ENCODE measurements at regions not wholly inside any gene's neighbourhood (a gene's known extent, or its start where the extent isn't known, plus 50 kb on each side); places are given as distances from the start of the nearest gene placed in this dataset.
"Not testable (repeated sequence)": the region's sequence is repeated elsewhere in the genome, so short reads cannot be mapped to it uniquely, and the experiment has no call there.

DNA sequence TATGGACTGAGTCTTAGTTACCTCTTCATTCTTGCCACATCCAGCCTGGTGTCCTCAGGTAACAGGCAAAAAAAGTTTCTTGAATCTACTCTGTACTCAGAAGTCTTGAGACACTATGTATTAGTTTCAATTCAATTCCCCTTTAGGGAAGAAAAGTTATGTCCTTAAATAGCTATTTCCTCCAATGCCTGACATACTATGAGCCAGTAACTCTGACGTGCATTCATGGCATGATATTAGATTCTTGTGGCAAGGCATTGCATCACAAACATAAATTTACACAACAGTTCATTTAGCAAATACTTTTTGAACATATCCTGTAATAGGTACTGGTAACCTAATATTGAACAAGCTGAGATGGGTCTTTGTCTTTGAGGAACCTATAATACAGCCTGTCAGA lies 109.3 kb upstream of the FOXB1 start:
- Histone ChIP-seq H3K4me3 (ENCODE audit: extremely low read depth, insufficient read depth, low read length, poor library complexity, severe bottlenecking) (no peak overlapping the region), H3K9me3 (ENCODE audit: control insufficient read depth, low read length) (no peaks in the 10 kb centered on the region), H3K36me3 (ENCODE audit: control insufficient read depth, insufficient read depth, low read length) (no peaks in the 10 kb centered on the region), H3K27ac (ENCODE audit: low read depth, low read length, severe bottlenecking) (no peak overlapping the region), H3K4me1 (ENCODE audit: control insufficient read depth, insufficient read depth, low read length, poor library complexity, severe bottlenecking) (no peaks in the 10 kb centered on the region)
- WGBS, 2 experiments (ENCODE audit: insufficient coverage in 2 of 2), result no CpG with 5 or more reads among the region's 1 CpG

DNA sequence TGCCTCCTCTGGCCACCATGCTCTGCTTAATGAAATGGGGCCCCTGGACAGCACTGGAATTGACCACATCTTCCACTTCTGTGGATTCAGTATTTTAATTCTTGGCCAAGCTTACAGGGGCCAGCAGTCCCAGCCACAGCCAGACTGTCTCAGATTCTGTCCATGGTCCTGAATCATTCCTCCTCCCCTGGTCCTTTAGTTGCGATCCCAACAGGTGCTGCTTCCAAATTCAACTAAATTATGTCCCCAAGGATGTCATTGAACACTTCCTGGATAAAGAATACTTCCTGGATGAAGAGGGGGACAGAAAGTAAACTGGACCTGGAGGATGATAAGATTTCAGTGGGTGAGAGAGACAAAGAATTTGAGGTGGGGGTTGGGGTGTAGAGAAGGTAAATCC lies 111.1 kb upstream of the FOXB1 start:
- WGBS, 2 experiments (ENCODE audit: insufficient coverage in 2 of 2), result no CpG with 5 or more reads among the region's 1 CpG
- no peak overlapping the region for H3K4me3 ChIP-seq (ENCODE audit: extremely low read depth, insufficient read depth, low read length, poor library complexity, severe bottlenecking)
- no peak overlapping the region for H3K27ac ChIP-seq (ENCODE audit: low read depth, low read length, severe bottlenecking)
- H3K9me3 ChIP-seq (ENCODE audit: control insufficient read depth, low read length), result no peaks in the 10 kb centered on the region
- no peaks in the 10 kb centered on the region for H3K4me1 ChIP-seq (ENCODE audit: control insufficient read depth, insufficient read depth, low read length, poor library complexity, severe bottlenecking)
- H3K36me3 ChIP-seq (ENCODE audit: control insufficient read depth, insufficient read depth, low read length), result no peaks in the 10 kb centered on the region

DNA sequence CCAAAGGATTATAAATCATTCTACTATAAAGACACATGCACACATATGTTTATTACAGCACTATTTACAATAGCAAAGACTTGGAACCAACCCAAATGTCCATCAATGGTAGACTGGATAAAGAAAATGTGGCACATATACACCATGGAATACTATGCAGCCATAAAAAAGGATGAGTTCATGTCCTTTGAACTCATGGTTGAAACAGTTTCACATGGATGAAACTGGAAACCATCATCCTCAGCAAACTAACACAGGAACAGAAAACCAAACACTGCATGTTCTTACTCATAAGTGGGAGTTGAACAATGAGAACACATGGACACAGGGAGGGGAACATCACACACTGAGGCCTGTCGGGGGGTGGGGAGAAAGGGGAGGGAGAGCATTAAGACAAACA lies 116.2 kb upstream of the FOXB1 start:
- H3K4me3 ChIP-seq (ENCODE audit: extremely low read depth, insufficient read depth, low read length, poor library complexity, severe bottlenecking); H3K9me3 ChIP-seq (ENCODE audit: control insufficient read depth, low read length); H3K36me3 ChIP-seq (ENCODE audit: control insufficient read depth, insufficient read depth, low read length); H3K27ac ChIP-seq (ENCODE audit: low read depth, low read length, severe bottlenecking); H3K4me1 ChIP-seq (ENCODE audit: control insufficient read depth, insufficient read depth, low read length, poor library complexity, severe bottlenecking): not testable (repeated sequence)
- 80% methylated on average over 1 of the region's 1 CpG; no CpG with 5 or more reads in 1 of the 2 experiments for WGBS, 2 experiments (ENCODE audit: insufficient coverage in 2 of 2)

DNA sequence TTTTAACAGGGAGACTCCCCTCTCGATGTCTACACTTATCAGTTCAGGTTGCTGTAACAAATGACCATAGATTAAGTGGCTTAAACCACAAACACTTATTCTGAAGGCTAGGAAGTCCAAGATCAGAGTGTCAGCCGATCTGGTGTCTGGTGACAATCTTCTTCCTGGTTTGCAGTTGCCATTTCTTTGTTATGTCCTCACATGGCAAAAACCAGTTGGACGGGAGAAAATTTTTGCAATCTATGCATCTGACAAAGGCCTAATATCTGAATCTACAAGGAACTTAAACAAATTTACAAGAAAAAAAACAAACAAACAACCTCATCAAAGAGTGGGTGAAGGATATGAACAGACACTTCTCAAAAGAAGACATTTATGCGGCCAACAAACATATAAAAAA lies 116.9 kb upstream of the FOXB1 start:
- Histone ChIP-seq H3K4me1 (ENCODE audit: control insufficient read depth, insufficient read depth, low read length, poor library complexity, severe bottlenecking) (no peaks in the 10 kb centered on the region), H3K27ac (ENCODE audit: low read depth, low read length, severe bottlenecking) (no peak overlapping the region), H3K36me3 (ENCODE audit: control insufficient read depth, insufficient read depth, low read length) (no peaks in the 10 kb centered on the region), H3K9me3 (ENCODE audit: control insufficient read depth, low read length) (no peaks in the 10 kb centered on the region), H3K4me3 (ENCODE audit: extremely low read depth, insufficient read depth, low read length, poor library complexity, severe bottlenecking) (no peak overlapping the region)
- WGBS, 2 experiments (ENCODE audit: insufficient coverage in 2 of 2), result 90 to 97% methylated on average over 1 to 2 of the region's 4 CpGs

DNA sequence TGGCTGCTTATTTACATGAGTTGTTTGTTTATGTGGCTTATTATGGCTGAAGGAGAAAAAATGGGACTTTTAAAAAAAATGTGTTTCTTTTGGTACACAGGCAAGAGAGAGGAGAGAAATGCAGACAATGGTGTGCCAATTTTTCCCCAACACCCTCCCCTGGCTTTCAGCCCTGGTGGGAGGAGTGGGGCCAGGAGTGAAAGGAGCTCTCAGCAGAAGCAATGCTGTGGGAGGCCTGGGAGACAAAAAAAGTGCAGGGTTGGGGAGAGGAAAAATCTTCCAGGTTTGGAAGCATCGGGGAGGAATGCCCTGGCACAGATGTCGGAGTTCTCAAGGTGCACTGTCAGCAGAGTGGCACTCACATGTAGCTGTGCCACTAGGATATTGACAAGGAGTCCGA lies 117.7 kb upstream of the FOXB1 start:
- no peaks in the 10 kb centered on the region for H3K4me1 ChIP-seq (ENCODE audit: control insufficient read depth, insufficient read depth, low read length, poor library complexity, severe bottlenecking)
- WGBS, 2 experiments (ENCODE audit: insufficient coverage in 2 of 2), result 77 to 100% methylated on average over 2 to 3 of the region's 3 CpGs
- H3K4me3 ChIP-seq (ENCODE audit: extremely low read depth, insufficient read depth, low read length, poor library complexity, severe bottlenecking), result no peak overlapping the region
- H3K27ac ChIP-seq (ENCODE audit: low read depth, low read length, severe bottlenecking), result no peak overlapping the region
- H3K36me3 ChIP-seq (ENCODE audit: control insufficient read depth, insufficient read depth, low read length), result no peaks in the 10 kb centered on the region
- no peaks in the 10 kb centered on the region for H3K9me3 ChIP-seq (ENCODE audit: control insufficient read depth, low read length)

DNA sequence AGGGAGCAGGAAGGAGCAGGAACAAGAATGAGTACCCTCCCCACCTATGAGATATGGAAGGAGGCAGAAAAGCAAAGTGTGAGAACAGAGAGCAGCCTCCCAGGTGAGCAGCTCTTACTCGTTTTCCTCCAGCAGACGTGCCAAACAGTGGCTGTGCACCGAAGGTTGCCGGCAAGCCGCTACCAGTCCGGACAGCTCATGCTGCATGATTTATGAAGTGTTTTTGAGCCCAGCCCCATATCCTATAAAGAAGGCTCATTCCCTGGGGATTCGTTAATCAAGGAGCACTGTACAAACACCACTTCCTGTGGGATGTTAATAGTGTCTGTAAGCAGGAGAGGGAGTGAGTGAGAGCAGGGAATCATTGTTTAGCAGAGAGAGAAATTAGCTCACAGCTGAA lies 118.3 kb upstream of the FOXB1 start:
- Histone ChIP-seq H3K4me3 (ENCODE audit: extremely low read depth, insufficient read depth, low read length, poor library complexity, severe bottlenecking) (no peak overlapping the region), H3K36me3 (ENCODE audit: control insufficient read depth, insufficient read depth, low read length) (no peaks in the 10 kb centered on the region), H3K9me3 (ENCODE audit: control insufficient read depth, low read length) (no peaks in the 10 kb centered on the region), H3K27ac (ENCODE audit: low read depth, low read length, severe bottlenecking) (no peak overlapping the region), H3K4me1 (ENCODE audit: control insufficient read depth, insufficient read depth, low read length, poor library complexity, severe bottlenecking) (no peaks in the 10 kb centered on the region)
- 41 to 59% methylated on average over 4 to 6 of the region's 7 CpGs for WGBS, 2 experiments (ENCODE audit: insufficient coverage in 2 of 2)

DNA sequence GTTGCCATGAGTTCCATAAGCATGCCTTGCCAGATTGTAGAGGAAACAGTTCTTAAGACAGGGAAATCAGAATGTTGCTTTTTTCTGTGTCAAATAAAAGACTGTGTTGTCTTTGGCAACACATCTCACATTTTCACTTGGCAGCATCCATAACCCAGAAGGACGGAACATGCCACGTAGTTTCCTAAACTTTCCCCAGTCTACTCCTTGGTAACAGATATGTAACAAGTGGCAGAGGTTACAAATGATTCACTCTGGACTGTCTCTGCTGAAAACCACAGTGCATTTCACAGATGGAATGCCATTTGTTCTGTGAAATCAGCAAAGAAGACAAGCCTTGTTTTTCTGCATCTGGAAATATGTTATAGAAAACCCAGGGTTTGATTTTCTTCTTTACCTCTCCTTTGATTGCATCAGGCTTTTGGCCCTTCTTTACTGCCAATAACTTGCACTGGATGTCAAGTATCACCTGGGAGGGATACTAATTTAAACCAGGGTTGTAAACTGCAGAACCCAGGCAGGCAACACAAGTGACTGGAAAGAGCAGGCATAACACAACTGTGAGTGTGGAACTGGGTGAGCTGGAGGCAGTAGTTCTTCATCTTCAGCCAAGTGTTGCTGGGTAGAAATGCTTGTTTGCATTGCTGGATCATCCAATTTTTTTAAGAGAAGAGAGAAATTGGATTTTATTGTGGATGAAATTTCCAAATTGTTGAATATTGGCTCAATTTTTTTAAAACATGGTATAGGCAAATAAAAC lies 124.4 kb upstream of the FOXB1 start:
- no peak overlapping the region for H3K4me3 ChIP-seq (ENCODE audit: extremely low read depth, insufficient read depth, low read length, poor library complexity, severe bottlenecking)
- no peak overlapping the region for H3K27ac ChIP-seq (ENCODE audit: low read depth, low read length, severe bottlenecking)
- no peaks in the 10 kb centered on the region for H3K36me3 ChIP-seq (ENCODE audit: control insufficient read depth, insufficient read depth, low read length)
- no peaks in the 10 kb centered on the region for H3K9me3 ChIP-seq (ENCODE audit: control insufficient read depth, low read length)
- no peaks in the 10 kb centered on the region for H3K4me1 ChIP-seq (ENCODE audit: control insufficient read depth, insufficient read depth, low read length, poor library complexity, severe bottlenecking)
- WGBS, 2 experiments (ENCODE audit: insufficient coverage in 2 of 2), result 81 to 100% methylated on average over 2 of the region's 2 CpGs

DNA sequence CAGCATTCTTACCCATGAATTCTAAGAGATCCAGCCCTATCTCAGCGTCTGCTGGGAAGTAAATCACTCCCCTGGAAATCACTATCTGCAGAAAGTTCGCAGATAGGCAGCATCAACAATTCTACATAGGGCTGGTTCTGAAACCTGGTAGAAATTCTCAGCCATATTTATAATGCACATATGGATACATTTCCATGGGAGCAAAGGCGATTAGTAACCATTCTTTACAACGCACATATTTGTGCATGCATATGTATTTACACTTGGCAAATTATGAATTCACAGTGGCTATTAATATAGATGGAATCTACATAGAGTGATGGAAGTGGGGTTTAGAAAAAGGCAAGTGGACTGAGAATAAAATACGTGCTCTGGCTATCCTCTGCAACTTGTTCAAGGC lies 128.0 kb upstream of the FOXB1 start:
- H3K27ac ChIP-seq (ENCODE audit: low read depth, low read length, severe bottlenecking), result no peak overlapping the region
- no peaks in the 10 kb centered on the region for H3K9me3 ChIP-seq (ENCODE audit: control insufficient read depth, low read length)
- H3K36me3 ChIP-seq (ENCODE audit: control insufficient read depth, insufficient read depth, low read length), result no peaks in the 10 kb centered on the region
- 85 to 88% methylated on average over 3 to 4 of the region's 5 CpGs for WGBS, 2 experiments (ENCODE audit: insufficient coverage in 2 of 2)
- H3K4me1 ChIP-seq (ENCODE audit: control insufficient read depth, insufficient read depth, low read length, poor library complexity, severe bottlenecking), result no peaks in the 10 kb centered on the region
- H3K4me3 ChIP-seq (ENCODE audit: extremely low read depth, insufficient read depth, low read length, poor library complexity, severe bottlenecking), result no peak overlapping the region

DNA sequence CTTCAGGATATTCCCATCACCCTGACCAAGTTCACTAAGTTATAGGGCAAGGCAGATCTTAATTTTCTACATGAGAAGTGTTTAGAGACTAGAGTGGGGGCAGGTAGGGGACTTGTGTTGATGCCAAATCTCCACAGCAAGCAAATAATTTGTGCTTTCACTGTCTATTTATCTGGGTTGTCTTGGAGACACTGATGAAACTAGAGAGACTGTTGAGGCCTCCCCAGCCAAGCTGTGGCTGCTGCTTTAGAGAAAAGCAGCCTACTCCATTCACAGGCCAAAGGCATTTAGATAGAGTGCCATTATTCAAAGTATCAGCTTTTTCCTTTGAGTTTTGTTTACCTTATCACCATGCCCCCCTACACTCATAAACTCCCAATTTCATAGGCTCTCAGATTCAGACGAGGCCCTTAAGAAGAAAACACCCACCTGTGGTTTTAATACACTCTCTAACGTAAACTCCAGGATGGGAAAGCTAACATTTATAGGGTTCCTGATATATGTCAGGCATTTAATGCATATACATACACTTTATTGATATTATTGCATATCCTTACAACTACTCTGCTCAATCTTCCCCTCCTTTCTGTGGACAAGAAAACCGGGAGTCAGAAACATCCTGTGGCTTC lies 130.4 kb upstream of the FOXB1 start:
- Histone ChIP-seq H3K4me1 (ENCODE audit: control insufficient read depth, insufficient read depth, low read length, poor library complexity, severe bottlenecking) (no peaks in the 10 kb centered on the region), H3K4me3 (ENCODE audit: extremely low read depth, insufficient read depth, low read length, poor library complexity, severe bottlenecking) (no peak overlapping the region), H3K36me3 (ENCODE audit: control insufficient read depth, insufficient read depth, low read length) (no peaks in the 10 kb centered on the region), H3K9me3 (ENCODE audit: control insufficient read depth, low read length) (no peaks in the 10 kb centered on the region), H3K27ac (ENCODE audit: low read depth, low read length, severe bottlenecking) (no peak overlapping the region)
- 100% methylated on average over 1 of the region's 3 CpGs; no CpG with 5 or more reads in 1 of the 2 experiments for WGBS, 2 experiments (ENCODE audit: insufficient coverage in 2 of 2)

DNA sequence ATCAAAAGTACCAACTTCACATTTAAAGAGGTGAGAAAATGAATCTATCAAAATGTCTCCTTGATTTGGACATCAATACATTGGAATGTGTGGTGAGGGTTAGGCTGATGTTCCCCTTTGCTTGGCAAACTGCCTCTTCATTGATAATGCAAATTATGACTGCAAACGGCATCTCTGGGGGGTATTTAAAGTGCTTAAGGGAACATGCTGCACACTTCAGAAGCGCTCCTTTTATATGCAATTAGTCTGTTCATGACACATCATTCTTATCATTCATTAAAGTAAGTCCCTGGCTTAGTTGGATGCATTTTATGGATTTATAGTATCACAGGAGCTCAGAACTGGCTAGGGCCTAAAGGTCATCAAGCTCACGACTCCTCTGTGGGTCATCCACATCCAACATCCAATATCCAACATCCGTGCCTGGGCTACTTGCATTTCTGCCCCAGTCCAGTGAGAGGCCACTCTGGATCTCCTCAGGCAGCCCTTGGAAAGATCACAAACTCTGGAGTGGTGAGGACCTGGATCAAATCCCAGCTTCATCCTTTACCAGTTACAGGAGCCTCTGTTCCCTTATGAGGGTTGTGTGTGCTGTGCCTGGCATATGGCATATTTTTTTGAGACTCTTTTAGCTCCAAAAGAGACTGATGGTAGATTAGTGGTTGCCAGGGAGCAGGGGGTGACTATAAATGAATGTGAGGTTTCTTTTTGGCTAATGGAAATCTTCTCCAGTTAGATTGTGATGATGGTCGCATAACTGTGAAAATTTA lies 136.8 kb upstream of the FOXB1 start:
- no peak overlapping the region for H3K4me3 ChIP-seq (ENCODE audit: extremely low read depth, insufficient read depth, low read length, poor library complexity, severe bottlenecking)
- no peaks in the 10 kb centered on the region for H3K36me3 ChIP-seq (ENCODE audit: control insufficient read depth, insufficient read depth, low read length)
- H3K27ac ChIP-seq (ENCODE audit: low read depth, low read length, severe bottlenecking), result no peak overlapping the region
- no peaks in the 10 kb centered on the region for H3K9me3 ChIP-seq (ENCODE audit: control insufficient read depth, low read length)
- no peaks in the 10 kb centered on the region for H3K4me1 ChIP-seq (ENCODE audit: control insufficient read depth, insufficient read depth, low read length, poor library complexity, severe bottlenecking)
- 93 to 100% methylated on average over 1 to 3 of the region's 5 CpGs for WGBS, 2 experiments (ENCODE audit: insufficient coverage in 2 of 2)

DNA sequence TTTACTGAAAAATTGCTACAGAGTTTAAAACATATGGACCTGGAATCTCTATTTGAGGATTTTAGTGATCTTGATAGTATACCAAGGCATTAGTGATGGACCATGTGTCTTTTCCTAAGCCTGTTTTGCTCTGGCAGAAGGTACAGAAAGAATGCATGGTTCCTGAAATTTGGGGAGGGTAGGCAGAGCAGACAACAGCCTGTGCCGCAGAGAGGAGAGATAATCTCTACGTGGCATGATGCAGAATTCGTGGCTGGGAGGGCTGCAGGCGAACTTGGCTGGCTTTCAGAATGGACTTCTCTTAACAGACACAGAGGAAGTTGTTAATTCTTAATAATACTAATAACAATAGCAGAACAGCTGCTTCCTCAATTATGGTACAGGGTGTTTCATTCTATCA lies 137.5 kb upstream of the FOXB1 start:
- no peaks in the 10 kb centered on the region for H3K4me1 ChIP-seq (ENCODE audit: control insufficient read depth, insufficient read depth, low read length, poor library complexity, severe bottlenecking)
- no peaks in the 10 kb centered on the region for H3K9me3 ChIP-seq (ENCODE audit: control insufficient read depth, low read length)
- H3K27ac ChIP-seq (ENCODE audit: low read depth, low read length, severe bottlenecking), result no peak overlapping the region
- H3K36me3 ChIP-seq (ENCODE audit: control insufficient read depth, insufficient read depth, low read length), result no peaks in the 10 kb centered on the region
- H3K4me3 ChIP-seq (ENCODE audit: extremely low read depth, insufficient read depth, low read length, poor library complexity, severe bottlenecking), result no peak overlapping the region
- 50 to 86% methylated on average over 1 to 2 of the region's 4 CpGs for WGBS, 2 experiments (ENCODE audit: insufficient coverage in 2 of 2)
